ENCODE measurements at regions not wholly inside any gene's neighbourhood (a gene's known extent, or its start where the extent isn't known, plus 50 kb on each side); places are given as distances from the start of the nearest gene placed in this dataset.

DNA sequence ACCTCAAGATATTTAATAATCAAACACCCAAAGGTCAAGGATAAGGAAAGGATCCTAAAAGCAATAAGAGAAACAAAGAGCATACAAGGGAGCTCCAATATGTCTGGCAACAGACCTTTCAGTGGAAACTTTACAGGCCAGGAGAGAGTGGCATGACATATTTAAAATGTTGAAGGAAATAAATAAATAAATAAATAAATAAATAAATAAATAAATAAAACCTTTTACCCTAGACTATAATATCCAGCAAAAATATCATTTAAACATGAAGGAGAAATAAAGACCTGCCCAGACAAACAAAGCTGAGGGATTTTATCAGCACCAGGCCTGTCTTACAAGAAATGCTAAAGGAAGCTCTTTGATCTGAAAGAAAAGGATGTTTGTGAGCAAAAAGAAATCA lies 367.8 kb upstream of the PBX1 start:
- TF ChIP-seq, protein P1, sequence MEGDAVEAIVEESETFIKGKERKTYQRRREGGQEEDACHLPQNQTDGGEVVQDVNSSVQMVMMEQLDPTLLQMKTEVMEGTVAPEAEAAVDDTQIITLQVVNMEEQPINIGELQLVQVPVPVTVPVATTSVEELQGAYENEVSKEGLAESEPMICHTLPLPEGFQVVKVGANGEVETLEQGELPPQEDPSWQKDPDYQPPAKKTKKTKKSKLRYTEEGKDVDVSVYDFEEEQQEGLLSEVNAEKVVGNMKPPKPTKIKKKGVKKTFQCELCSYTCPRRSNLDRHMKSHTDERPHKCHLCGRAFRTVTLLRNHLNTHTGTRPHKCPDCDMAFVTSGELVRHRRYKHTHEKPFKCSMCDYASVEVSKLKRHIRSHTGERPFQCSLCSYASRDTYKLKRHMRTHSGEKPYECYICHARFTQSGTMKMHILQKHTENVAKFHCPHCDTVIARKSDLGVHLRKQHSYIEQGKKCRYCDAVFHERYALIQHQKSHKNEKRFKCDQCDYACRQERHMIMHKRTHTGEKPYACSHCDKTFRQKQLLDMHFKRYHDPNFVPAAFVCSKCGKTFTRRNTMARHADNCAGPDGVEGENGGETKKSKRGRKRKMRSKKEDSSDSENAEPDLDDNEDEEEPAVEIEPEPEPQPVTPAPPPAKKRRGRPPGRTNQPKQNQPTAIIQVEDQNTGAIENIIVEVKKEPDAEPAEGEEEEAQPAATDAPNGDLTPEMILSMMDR (IDR thresholded peaks at IDR 0.05; ENCODE audit: extremely low read depth, missing control alignments), result no peak
- no peak for DNase-seq (ENCODE audit: low spot score)

DNA sequence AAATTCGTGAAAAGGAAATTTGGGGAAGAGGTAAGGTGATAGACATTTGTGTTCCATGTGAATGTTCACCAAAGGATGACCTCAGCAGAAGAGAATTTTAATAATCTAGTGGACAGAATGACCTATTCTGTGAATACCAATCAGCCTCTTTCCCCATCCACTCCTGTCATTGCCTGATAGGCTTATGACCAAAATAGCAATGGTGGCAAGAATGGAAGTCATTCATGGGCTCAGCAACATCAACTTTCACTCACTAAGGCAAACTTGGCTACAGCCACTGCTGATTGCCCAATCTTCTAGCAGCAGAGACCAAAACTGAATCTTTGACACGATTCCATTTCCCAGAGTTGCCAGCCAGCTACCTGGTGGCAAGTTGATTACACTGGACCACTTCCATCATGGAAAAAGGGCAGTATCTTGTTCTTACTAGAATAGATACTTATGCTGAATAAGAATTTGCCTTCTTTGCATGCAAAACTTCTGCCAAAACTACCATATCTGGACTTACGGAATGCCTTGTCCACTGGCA lies 348.7 kb upstream of the PBX1 start:
- DNase-seq (ENCODE audit: low spot score), result no peak
- TF ChIP-seq, protein P1 (IDR thresholded peaks at IDR 0.05; ENCODE audit: extremely low read depth, missing control alignments), result no peak

DNA sequence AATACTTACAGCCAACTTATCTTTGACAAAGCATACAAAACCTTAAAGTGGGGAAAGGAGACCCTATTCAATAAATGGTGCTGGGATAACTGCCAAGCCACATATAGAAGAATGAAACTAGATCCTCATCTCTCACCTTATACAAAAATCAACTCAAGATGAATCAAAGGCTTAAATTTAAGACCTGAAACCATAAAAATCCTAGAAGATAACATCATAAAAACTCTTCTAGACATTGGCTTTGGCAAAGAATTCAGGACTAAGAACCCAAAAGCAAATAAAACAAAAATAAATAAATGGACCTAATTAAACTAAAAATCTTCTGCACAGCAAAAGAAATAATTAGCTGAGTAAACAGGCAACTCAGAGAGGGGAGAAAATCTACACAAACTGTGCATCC lies 335.6 kb upstream of the PBX1 start:
- DNase-seq (ENCODE audit: low spot score), result no peak

DNA sequence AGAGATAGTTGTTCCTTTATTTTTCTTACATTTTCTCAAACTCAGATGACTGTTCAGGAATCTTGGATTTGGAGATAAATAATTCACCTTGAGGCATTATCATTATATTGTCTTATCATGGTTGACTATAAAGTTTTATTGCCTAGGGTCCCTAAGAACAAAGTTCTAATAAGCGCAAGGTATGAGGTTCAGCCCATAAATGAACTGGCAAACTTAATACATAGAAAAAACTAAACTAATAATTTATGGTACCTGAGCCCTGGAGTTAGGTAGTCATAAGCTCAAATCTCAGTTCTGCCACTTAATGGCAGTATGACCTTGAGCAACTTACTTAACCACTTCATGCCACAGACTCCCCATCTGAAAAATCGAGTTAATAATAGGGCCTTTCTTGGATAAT lies 334.0 kb upstream of the PBX1 start:
- TF ChIP-seq, protein P1 (IDR thresholded peaks at IDR 0.05; ENCODE audit: extremely low read depth, missing control alignments), result no peak
- no peak for DNase-seq (ENCODE audit: low spot score)

More for the DNA sequence above, 335.6 kb upstream of the PBX1 start:
- TF ChIP-seq, protein P1 (IDR thresholded peaks at IDR 0.05; ENCODE audit: extremely low read depth, missing control alignments), result no peak

DNA sequence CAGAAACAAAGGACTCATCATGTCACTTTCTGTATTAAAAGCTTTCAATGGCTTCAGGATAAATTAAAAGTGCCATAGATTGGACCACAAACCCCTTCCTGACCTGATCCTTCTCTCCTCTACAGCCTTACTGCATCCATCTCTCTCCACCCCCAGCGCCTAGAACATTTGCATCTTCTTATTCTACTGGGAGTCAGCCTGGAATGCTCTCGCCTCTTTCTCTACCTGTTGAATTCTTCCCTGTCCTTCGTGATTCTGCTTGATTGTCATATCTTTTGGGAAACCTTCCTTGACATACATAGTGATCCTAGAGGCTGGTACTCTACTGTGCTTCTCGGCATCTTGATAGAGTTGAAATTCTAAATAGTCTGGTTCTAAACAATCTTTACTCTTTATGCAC lies 332.0 kb upstream of the PBX1 start:
- TF ChIP-seq, protein P1 (IDR thresholded peaks at IDR 0.05; ENCODE audit: extremely low read depth, missing control alignments), result no peak
- DNase-seq (ENCODE audit: low spot score), result no peak

DNA sequence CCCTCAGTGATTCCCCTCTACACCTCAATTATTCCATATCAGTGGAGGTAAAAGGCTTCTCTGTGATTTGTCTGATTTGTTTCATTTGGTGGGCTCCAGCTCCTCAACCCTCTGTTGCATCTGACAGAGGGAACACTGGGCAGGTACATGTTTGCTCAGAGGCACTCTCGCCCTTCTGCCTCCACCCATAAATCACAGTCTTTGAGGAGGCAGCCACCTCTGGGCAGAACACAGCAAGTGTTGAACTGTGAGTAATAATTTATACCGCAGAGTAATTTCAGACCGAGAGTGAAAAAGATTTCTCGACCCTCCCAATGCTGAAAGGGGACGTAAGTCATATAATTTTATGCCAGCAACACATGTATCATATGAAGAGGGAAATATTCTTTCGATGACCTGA lies 330.1 kb upstream of the PBX1 start:
- no peak for DNase-seq (ENCODE audit: low spot score)
- TF ChIP-seq, protein P1 (IDR thresholded peaks at IDR 0.05; ENCODE audit: extremely low read depth, missing control alignments), result no peak

DNA sequence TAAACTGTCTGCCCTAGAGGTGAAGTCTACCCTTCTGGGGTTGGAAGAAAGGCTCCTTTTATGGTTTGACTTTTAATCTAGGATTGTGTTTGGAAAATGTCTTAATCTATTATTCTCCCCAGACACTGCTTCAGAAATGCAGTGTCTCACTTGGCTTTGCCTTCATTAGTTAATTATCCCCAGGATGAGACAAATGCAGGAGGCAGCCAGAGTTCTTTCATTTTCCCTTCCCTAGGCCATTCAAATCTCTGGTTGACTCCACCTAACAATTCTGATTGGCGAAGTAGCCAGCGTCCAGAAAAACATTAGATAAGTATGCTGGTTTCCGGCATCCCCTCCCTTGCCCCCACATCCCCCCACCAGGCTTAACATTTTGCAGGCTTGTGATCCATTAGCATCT lies 325.8 kb upstream of the PBX1 start:
- TF ChIP-seq, protein P1 (IDR thresholded peaks at IDR 0.05; ENCODE audit: extremely low read depth, missing control alignments), result no peak

More for the DNA sequence above, 325.8 kb upstream of the PBX1 start:
- DNase-seq (ENCODE audit: low spot score), result no peak

Measured in GM20000 (cell line).